ENCODE measurements at regions not wholly inside any gene's neighbourhood (a gene's known extent, or its start where the extent isn't known, plus 50 kb on each side); places are given as distances from the start of the nearest gene placed in this dataset.

GRCh38 chr7:153470004-153470671, 582.1 kb upstream of the DPP6 start:
- DNase-seq: no peak

DNA sequence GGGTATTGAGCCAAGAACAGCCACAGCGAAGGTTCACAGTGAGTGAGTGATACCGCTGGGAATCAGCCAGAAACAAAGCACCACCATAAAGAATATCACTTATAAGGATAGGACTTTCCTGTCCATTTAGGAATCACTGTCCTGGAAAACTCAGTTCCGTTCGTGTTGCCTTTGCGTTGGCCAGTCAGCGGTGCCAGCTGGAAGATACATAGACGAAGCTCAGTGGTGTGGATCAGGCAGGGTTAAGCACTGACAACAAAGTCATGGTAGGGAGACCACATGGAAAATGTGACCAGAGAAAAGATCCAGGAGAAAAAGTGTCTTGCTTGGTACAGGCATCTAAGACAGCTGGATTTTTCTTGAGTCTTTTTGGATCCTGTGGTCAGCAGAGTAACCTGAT, 579.7 kb upstream of the DPP6 start:
- no peak for DNase-seq

- no peak for DNase-seq
These were observed 579.0 kb upstream of the DPP6 start for GRCh38 chr7:153473185-153473584.

- no peak for DNase-seq
These were observed 577.0 kb upstream of the DPP6 start for GRCh38 chr7:153475239-153475638.

- no peak for DNase-seq
These were observed 576.0 kb upstream of the DPP6 start for GRCh38 chr7:153476166-153476565.

DNA sequence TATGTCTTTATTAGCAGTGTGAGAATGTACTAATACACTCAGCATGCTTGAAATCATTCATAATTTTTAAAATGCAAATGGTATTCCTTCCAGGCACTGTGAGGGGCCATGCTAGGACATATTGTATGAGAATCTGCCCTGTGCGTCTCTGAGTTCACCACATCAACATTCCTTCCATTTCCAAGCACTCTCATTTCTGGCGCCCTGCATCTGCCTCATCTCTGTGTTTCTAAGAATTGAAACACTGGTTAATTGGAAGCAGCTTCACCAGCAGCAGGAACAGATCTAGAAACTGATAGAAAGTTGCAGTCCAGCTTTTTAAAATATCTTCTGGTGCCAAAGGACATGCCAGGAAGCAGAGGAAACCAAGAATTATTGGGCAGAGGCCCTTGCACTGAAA, 555.9 kb upstream of the DPP6 start:
- DNase-seq: no peak

GRCh38 chr7:153503093-153503492, 549.1 kb upstream of the DPP6 start:
- DNase-seq: no peak

DNA sequence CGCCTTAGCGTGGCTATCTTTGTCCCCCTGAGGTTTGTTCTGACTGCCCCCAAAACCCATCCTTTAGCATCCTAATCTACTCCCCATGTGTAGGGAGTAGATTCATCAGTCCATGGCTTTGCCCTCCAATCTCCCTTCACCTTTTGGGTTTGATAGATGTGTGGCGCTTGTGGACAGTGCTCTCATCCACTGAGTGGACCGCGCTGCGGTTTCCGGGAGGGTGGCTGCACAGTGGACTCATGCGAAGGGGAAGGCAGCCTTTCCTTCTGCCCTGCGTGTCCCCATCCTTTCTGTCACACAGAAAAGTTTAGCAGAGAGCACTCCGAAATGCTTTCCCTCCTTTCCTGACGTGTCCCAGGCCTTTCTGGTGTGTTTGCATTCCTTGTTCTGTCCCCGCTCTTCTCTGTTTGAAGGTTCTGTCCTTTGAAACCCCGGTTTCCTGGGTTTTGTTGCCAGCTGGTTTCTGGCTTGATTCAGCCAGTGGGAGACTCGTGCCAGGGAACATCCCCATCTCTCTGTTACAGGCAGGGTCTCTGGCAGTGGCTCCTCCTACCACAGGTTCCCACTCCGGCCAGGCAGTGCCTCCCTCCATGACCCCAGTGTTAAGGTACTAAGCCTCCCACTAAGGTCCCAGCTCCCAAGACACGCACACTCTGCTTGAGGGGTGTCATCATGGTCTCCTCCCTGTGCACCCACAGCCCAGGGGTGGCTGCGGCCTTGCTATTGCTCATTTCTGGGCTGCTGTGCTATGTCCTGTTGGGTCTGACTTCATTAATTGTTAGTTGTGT, 547.7 kb upstream of the DPP6 start:
- peak; percentile 6 for DNase-seq

- no peak for DNase-seq
These were observed 544.3 kb upstream of the DPP6 start for GRCh38 chr7:153507885-153508284.

DNA sequence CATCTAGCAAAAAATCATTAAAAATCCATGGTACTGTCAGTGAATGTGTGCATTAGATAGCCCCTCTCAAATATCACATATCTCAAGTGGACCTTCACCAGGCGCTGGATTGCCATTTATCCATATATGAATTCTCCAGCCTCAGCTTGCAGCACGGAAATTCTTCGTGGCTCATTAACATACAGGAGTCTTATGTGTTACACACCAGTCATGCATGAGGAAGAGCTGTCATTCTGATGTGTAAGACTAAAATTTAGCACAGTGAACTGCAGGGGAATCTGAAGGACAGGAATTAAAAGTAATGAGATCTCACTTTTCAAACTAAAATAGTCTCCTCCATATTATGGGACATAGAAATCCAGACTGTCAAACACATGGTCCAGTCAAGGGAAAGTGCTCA, 542.4 kb upstream of the DPP6 start:
- DNase-seq: peak; percentile 8

GRCh38 chr7:153510674-153511073, 541.5 kb upstream of the DPP6 start:
- no peak for DNase-seq

DNA sequence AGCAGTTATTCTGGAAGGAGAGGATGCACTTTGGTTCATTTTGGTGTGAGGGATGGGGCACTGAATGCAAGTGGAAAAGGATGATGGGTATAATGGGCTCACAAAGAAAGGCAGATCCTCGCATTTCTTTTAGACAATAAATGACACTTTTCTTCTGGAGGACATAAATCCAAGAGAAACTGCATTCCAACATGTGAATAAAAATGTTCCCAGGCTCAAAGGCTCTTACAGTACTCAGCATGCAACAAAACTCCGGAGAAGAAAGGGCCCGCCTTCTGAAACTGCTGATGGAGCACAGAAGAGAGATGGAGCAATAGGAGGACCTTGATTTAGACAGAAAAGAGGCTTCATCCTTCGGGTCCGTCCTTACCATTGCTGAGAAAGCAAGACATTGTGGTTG, 538.2 kb upstream of the DPP6 start:
- DNase-seq: no peak

DNA sequence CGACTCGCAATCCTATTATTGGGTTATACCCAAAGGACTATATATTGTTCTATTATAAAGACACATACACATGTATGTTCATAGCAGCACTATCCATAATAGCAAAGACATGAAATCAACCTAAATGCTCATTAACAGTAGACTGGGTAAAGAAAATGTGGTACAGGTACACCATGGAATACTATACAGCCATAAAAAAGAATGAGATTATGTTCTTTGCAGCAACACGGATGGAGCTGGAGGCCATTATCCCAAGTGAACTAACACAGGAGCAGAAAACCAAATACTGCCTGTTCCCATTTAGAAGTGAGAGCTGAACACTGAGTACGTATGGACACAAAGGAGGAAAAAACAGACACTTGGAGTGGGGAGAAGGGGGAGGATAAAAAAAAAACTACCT, 536.8 kb upstream of the DPP6 start:
- DNase-seq: no peak

DNA sequence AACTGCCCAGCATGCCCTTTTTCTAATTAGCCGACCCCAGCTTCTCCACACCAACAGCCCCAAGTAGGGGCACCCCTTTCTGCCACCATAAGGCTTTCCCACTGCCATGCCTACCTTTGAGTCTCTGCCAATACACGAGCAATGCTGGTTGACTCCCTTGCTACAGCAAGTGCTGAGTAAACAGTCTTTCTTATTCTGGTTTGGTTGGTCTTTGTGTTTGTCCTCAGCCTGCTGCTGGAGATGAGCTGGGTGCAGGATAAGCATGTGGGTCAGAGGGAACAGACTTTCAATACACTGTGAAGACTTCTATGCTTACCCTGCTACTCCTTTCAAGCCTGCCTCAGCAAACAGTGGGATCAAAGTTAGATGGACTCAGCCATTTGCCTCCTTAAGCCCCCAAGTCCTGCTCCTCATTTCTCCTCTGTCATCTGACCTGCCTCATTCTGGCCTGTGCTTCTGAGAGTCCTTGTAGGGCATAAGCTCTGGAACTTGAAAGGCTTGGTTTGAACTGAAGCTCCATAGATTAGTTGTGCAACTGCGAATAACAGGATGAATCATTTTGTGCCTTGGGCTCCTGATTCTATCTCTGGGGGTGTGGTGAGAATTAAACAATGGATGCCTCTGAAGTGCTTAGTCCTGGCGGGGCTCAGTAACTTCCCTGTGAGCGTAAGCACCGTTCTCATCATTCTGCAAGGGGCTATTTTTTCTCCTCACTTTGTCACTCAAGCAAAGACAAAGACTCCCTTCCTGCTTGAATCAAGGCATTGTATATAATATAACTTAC, 533.8 kb upstream of the DPP6 start:
- DNase-seq: no peak

- no peak for DNase-seq
These were observed 530.8 kb upstream of the DPP6 start for GRCh38 chr7:153521370-153521769.

DNA sequence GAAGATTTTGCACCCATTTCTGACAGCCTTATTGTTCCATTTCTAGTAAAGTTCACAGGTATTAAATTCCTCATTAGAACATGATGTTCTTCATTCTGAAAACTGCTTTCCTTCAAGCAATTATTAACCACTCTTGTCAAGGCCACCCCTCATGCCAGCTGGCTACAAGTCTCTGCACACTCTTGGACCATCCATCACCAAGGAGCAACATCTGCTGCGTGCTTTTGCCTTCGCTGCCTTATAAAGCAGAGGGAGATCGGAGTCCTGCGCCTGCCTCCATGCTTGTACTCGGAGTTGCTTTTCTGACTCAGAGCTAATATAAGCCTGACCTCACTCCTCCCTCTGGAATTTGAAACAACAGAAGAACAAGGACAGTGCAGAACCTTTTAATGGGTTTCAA, 529.9 kb upstream of the DPP6 start:
- DNase-seq: no peak

GRCh38 chr7:153523320-153524015, 528.7 kb upstream of the DPP6 start:
- DNase-seq: no peak

- DNase-seq: peak; percentile 25
These were observed 528.1 kb upstream of the DPP6 start for GRCh38 chr7:153524070-153524601.

- no peak for DNase-seq
These were observed 523.1 kb upstream of the DPP6 start for GRCh38 chr7:153529100-153529499.

DNA sequence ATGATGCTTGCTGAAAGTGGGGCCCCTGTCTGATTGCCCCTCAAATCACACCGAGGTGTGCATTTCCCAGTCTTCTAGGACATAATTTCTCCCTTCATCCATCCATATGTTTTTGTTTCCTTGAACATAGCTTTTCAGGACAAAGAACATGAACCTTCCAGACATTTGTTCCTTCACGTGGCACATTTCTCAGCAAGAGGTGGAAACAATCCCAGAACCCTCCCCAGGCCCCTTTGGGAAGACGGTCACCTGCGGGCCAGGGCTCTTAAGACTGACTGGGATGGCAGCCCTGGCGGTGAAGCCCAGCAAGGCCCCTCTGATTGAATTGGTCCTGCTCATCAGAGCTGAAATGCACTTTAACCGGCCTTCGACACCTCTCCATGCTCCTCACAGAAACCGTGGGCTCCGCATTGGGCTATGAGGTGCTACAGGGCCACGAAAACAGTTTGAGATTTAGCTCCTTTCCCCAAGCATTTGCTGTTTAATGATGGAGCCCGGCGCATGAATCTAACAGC, 522.5 kb upstream of the DPP6 start:
- DNase-seq: no peak

- no peak for DNase-seq
These were observed 521.8 kb upstream of the DPP6 start for GRCh38 chr7:153530441-153530840.

DNA sequence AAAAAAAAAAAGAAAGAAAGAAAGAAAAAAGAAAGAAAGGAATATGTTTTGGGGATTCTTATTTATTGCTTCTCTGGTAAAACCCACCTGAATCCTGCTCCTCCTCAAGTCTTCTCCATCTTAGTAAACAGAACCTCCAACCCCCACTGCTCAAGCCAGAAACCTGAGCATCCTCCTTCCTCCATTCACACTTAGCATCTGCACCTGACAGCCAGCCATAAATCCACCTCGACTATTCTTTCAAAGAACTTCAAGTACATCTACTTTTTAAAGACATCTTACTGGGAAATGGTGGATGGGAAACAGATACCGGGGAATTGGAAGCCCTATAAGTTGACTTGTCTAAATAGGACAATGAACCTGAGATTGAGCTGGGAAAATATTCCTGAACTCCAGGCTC, 519.9 kb upstream of the DPP6 start:
- DNase-seq: no peak

DNA sequence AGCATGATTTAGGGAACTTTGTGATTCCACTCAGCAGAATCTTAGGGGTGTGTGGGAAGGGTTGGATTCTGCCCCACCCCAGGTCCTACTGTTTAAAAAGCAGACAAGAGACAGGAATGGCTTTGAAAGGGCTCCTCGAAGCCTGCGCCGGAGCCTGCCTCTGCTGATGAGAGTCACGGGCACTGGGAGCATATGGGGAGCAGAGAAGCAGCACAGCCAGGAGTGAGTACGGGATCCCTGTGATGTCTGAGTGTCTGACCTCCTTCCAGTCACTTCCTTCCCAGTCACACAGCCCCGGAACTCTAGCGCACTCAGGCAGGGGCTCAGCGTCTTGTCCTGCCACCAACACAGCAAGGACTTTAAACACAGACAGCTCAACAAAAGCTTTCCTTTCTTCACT, 514.9 kb upstream of the DPP6 start:
- no peak for DNase-seq
